RWPE1 (cell line): ENCODE measurements at regions not wholly inside any gene's neighbourhood (a gene's known extent, or its start where the extent isn't known, plus 50 kb on each side); places are given as distances from the start of the nearest gene placed in this dataset.
"Not testable (repeated sequence)": the region's sequence is repeated elsewhere in the genome, so short reads cannot be mapped to it uniquely, and the experiment has no call there.

ENCODE experiments used
- CTCF ChIA-PET: fragments of 350-600 bp; sonication (Branson Sonifier 250); formaldehyde crosslinking; extraction: SDS; loops from one replicate; lab custom pipeline; 2021; lab: Yijun Ruan, JAX
- POLR2A ChIA-PET: fragments of 400-600 bp; formaldehyde crosslinking; extraction: SDS; loops from one replicate; lab custom pipeline; 2020; ENCODE audit warnings: antibody characterized with exemption; ENCODE audit not compliant: low non-redundant PET; lab: Yijun Ruan, JAX
- DNase-seq: peaks from one replicate; pipeline ENCODE4 v3.0.0; 2012; ENCODE audit warnings: low spot score
- H3K27ac ChIP-seq: fragments of 450-650 bp; 2 replicates; pipeline ENCODE4 v1.5.1; 2017
- TF ChIP-seq, protein P1 (sequence below): fragments of 450-650 bp; conservative IDR thresholded peaks from 2 replicates; pipeline ENCODE4 v1.5.1; 2017; ENCODE audit warnings: low read depth, mild to moderate bottlenecking

DNA sequence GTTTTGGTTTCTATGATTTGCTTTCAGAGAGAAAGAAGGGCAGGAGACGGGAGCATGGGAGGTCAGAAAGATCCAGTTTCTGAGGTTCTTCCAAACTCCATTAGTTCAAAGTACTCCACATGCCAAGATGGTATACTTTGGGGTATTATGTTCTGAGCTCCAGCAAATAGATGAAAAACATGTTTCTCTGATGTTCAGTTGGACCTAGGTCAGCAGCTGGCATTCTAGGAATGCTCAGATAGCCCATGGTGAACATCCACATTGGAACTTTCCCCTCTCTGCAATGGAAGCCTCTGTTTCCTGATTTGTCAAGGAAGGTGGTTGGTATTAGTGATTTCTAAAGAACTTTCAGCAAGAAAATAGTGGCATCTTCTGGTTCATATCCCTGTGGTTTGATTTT, 257.5 kb downstream of the KTN1 start:
- TF ChIP-seq, protein P1, sequence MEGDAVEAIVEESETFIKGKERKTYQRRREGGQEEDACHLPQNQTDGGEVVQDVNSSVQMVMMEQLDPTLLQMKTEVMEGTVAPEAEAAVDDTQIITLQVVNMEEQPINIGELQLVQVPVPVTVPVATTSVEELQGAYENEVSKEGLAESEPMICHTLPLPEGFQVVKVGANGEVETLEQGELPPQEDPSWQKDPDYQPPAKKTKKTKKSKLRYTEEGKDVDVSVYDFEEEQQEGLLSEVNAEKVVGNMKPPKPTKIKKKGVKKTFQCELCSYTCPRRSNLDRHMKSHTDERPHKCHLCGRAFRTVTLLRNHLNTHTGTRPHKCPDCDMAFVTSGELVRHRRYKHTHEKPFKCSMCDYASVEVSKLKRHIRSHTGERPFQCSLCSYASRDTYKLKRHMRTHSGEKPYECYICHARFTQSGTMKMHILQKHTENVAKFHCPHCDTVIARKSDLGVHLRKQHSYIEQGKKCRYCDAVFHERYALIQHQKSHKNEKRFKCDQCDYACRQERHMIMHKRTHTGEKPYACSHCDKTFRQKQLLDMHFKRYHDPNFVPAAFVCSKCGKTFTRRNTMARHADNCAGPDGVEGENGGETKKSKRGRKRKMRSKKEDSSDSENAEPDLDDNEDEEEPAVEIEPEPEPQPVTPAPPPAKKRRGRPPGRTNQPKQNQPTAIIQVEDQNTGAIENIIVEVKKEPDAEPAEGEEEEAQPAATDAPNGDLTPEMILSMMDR, result no peak
- POLR2A ChIA-PET, result no interaction called here
- H3K27ac ChIP-seq, result no peak overlapping the region
- no peak for DNase-seq
- CTCF ChIA-PET, result interaction anchor here (0.6 kb wide), 1 partner anchor 141 kb away, joined by 3 read pairs; no protein-coding TSS in a partner anchor

DNA sequence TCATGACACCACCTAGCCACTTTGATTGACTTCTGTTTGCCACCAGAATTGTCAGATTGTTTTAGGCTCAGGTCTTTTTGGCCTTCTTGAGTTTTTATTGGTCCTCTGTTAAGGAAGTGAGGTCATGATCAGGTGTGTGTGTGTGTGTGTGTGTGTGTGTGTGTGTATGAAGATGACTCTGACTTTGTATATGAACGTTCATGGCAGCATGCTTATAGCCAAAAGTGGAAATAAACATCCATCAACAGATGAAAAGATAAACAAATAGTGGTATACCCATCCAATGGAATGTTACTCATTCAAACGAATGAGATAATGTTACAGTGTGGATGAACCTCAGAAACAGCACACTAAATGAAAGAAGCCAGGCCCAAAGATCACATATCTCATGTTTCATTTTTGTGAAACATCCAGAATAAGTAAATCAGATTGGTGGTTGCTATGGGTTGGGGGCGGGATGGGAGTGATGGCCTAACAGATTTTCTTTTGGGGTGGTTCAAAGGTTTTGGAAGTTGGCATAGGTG, 258.6 kb downstream of the KTN1 start:
- TF ChIP-seq, protein P1, result no peak
- DNase-seq, result no peak
- CTCF ChIA-PET, result no interaction called here
- POLR2A ChIA-PET, result no interaction called here
- H3K27ac ChIP-seq, result no peak overlapping the region

DNA sequence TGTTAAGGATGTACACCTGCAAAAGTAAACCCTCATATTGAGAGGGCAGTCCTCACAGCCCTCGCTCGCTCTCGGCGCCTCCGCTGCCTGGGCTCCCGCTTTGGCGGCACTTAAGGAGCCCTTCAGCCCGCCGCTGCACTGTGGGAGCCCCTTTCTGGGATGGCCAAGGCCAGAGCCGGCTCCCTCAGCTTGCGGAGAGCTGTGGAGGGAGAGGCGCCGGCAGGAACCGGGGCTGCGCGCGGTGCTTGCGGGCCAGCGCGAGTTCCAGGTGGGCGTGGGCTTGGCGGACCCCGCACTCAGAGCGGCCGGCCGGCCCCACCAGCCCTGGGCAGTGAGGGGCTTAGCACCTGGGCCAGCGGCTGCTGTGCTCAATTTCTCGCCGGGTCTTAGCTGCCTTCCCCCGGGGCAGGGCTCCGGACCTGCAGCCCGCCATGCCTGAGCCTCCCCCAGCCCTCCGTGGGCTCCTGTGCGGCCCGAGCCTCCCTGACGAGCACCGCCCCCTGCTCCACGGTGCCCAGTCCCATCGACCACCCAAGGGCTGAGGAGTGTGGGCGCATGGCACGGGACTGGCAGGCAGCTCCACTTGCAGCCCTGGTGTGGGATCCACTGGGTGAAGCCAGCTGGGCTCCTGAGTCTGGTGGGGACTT, 259.4 kb downstream of the KTN1 start:
- POLR2A ChIA-PET, CTCF ChIA-PET, H3K27ac ChIP-seq, DNase-seq: not testable (repeated sequence)

DNA sequence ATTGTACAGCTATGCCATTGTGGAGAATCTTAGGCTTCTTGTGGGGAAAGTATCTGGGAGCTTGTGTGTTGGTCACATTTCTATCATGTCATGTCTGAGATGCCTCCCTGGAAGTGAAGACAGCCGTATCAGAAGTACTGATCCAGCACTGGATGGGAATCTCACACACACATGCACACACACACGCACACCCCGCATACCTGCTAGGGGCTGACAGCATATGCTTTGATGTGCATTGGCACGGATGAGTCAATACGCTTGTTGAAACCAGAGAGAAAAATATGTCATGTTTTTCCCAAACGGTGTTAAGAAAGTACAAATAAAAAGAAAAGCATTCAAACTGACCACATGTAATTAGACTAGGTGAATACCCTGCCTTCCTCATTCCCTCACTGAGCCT, 260.8 kb downstream of the KTN1 start:
- no peak overlapping the region for H3K27ac ChIP-seq
- TF ChIP-seq, protein P1, result no peak
- POLR2A ChIA-PET, result no interaction called here
- DNase-seq, result no peak
- CTCF ChIA-PET, result interaction anchor here (0.6 kb wide), 1 partner anchor 79 kb away, joined by 4 read pairs; no protein-coding TSS in a partner anchor

DNA sequence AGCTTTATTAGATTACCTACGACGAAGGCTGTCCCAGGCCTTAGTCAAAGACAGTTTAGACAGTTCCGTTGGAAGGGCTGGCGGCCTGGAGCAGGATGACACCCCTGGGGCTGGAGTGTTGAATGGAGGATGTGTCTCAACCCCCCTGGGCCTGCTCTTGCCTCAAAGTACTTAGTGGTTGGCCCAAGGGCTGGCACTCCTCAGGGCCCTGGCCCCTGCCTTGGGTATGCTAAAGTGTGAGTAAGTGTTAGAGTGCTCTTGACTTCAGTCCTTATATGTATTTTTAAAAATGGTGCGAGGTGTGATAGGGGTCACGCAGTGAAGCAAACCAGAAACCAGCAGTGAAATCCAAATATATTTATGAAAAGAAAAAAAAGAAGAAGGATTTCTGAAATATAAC, 261.6 kb downstream of the KTN1 start:
- CTCF ChIA-PET, result no interaction called here
- H3K27ac ChIP-seq, result no peak overlapping the region
- POLR2A ChIA-PET, result no interaction called here
- no peak for DNase-seq
- TF ChIP-seq, protein P1, result no peak

DNA sequence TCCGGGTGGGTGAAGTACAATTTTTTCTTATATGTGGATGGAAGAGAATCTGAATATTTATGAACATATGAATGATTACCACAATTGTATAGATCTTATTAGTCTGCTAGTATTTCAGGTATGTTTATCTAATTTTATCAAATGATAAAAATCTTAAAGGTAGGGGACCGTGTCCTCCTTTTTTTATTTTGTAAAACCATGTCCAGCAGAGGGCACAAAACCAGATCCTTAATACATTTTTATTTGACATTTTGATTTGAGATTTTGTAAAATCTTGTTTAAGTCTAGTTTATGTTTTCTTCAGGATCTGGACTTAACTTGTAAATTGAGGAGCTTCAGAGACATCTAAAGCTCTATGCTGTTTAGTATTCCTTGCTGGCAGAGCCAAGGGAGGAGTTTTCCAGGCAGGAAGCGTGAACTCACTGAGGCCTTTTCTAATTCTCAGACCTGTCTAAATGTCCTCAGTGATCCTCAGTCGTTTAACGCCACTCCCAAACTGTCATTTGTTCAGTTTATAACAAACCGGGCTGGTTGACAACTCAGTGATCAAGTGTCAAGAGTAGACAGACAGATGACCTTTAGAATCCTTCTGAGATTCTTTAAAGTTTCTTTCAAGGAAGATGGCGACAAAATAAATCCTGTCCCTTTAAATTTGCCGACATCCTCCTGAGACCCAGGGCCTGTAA, 263.9 kb downstream of the KTN1 start:
- ChIA-PET CTCF (interaction anchor here (0.6 kb wide), 1 partner anchor 117 kb away, joined by 4 read pairs; no protein-coding TSS in a partner anchor), POLR2A (no interaction called here)
- no peak for DNase-seq
- TF ChIP-seq, protein P1, result 0 out of 2 replicates have a peak, but pooled peaks have one; percentile 14
- no peak overlapping the region for H3K27ac ChIP-seq
